Skeletal muscle satellite cell (primary cell): ENCODE measurements at regions not wholly inside any gene's neighbourhood (a gene's known extent, or its start where the extent isn't known, plus 50 kb on each side); places are given as distances from the start of the nearest gene placed in this dataset.
"Not testable (repeated sequence)": the region's sequence is repeated elsewhere in the genome, so short reads cannot be mapped to it uniquely, and the experiment has no call there.

Experiments
- H3K27me3 ChIP-seq: 2 replicates; pipeline ENCODE4 v1.7.0; 2013; ENCODE audit warnings: low read length; ENCODE audit not compliant: control insufficient read depth, insufficient read depth
- H3K36me3 ChIP-seq: 2 replicates; pipeline ENCODE4 v1.7.0; 2013; ENCODE audit warnings: mild to moderate bottlenecking, control low read depth, low read length; ENCODE audit not compliant: insufficient read depth
- H3K4me1 ChIP-seq: 2 replicates; pipeline ENCODE4 v1.7.0; 2013; ENCODE audit warnings: low read length; ENCODE audit not compliant: control insufficient read depth, insufficient read depth
- H3K4me2 ChIP-seq: 2 replicates; pipeline ENCODE4 v1.7.0; 2013; ENCODE audit warnings: mild to moderate bottlenecking, low read length
- H3K4me3 ChIP-seq: 2 replicates; pipeline ENCODE4 v1.7.0; 2013; ENCODE audit warnings: low read length
- H3K9ac ChIP-seq: 2 replicates; pipeline ENCODE4 v1.7.0; 2013; ENCODE audit warnings: mild to moderate bottlenecking, low read depth, low read length, moderate library complexity
- H3K9me3 ChIP-seq: replicated peaks from 2 replicates; pipeline ENCODE4 v1.7.0; 2013; ENCODE audit warnings: mild to moderate bottlenecking, control low read depth, low read length

DNA sequence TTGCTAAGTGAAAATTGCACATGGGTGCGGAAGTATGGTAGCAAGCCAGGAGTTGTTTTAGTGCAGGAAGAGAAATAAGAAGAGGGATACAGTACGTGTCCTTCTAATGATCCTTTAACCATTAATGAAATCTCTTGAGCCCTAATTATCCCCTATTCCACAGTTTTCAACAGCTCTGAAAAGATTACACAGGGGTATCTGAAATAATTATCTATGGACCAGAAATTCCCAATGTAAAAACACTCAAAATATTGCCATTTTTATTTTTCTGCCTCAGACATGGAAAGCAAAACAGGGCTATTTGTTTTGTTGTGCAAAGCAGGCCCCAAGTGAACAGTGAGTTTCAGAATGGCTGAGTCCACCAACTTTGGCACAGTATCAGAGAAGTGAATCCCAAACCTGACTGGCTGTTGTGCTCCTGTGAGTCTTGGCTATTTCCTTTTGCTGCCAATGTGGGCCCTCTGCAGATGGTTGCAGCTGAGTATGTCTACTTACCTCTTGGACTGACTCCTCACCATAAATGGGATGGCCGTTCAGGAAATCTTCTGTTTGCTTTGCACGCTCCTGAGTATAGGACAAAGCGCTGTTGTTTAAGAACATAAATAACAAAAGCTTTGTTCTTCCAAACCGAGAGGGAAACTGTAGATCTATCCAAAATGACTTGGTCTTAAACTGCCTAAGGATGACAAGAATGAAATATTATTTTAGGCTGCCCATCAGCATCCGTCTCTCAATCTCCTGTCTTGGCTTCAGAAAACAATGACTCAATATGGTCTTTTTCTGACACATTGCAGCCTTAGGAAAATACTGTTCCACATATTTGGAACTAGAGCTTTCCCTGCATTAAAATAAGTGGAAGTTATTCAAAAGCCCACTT, 204.1 kb downstream of the DEPDC1B start:
- peak overlapping the region; percentile 62 for H3K4me2 ChIP-seq
- no peaks in the 10 kb centered on the region for H3K9me3 ChIP-seq
- peaks cover 64% of the 10 kb centered on the region for H3K4me1 ChIP-seq
- H3K9ac ChIP-seq, result no peak overlapping the region
- no peaks in the 10 kb centered on the region for H3K27me3 ChIP-seq
- H3K36me3 ChIP-seq, result no peaks in the 10 kb centered on the region
- H3K4me3 ChIP-seq, result peak overlapping the region; percentile 25

DNA sequence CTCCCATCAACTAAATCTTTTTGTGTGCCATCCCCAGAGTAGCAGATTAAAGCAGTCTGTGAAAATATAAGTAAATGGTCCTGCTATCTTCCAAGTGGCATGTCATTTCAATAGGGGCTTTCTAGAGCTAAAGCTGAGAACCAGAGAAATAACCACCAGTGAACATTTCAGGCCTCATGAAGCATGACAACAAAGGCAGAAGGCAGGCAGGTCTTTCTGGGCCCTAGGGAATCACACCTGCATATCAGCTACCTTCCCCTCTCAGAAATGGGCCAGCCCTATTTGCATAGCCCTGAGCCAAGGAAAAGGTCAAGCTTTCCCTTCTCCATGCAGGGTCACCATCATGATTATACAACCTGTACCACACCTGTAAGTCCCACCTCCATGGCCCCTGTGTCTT, 205.3 kb downstream of the DEPDC1B start:
- Histone ChIP-seq H3K27me3 (no peaks in the 10 kb centered on the region), H3K4me1 (peaks cover 74% of the 10 kb centered on the region), H3K4me3 (no peak overlapping the region), H3K9ac (no peak overlapping the region), H3K36me3 (no peaks in the 10 kb centered on the region), H3K9me3 (no peaks in the 10 kb centered on the region), H3K4me2 (no peak overlapping the region)

DNA sequence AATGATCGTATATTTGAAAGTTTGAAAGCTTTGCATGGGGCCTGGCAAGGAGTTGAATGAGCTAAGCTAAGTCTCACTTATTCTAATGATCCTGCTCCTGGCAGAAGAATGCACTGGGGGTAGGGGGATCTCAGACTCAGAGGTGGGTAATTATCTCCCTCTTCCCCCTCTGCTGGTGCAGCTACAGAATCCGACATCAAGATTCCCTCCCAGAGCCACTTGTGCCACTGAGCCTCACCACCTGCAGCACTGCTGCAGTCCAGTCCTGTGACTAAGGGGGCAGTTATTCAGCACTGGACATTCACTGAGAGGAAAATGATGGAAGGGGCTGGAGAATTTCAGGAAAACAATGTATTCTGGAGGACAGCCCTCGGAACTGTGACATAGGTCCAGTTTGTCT, 205.8 kb downstream of the DEPDC1B start:
- Histone ChIP-seq H3K27me3 (no peaks in the 10 kb centered on the region), H3K9me3 (no peaks in the 10 kb centered on the region), H3K36me3 (no peaks in the 10 kb centered on the region), H3K4me1 (peaks cover 79% of the 10 kb centered on the region), H3K4me3 (no peak overlapping the region), H3K4me2 (no peak overlapping the region), H3K9ac (no peak overlapping the region)

GRCh38 chr5:60493372-60493771, 206.6 kb downstream of the DEPDC1B start:
- H3K4me3 ChIP-seq, result no peak overlapping the region
- H3K27me3 ChIP-seq, result no peaks in the 10 kb centered on the region
- peak overlapping the region; percentile 1 for H3K9ac ChIP-seq
- H3K4me1 ChIP-seq, result peaks cover 80% of the 10 kb centered on the region
- H3K36me3 ChIP-seq, result no peaks in the 10 kb centered on the region
- no peaks in the 10 kb centered on the region for H3K9me3 ChIP-seq
- peak overlapping the region; percentile 32 for H3K4me2 ChIP-seq

DNA sequence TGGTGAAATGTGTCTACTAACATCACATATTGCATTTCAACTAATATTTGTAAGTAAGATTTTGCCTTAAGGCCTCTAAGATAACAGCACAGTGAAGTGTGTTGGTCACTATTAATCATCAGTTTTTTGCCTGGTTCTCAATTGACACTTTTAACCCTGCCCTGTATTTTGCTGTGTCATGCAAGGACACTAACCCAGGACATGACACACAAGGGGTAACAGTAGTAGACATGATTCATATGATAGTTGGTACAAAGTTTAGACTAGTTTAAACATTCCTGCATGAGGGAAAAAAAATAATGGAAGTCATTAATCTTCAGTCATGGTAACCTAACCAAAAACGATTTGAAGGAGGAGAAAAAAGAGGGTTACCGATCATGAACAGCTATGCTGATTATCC, 207.0 kb downstream of the DEPDC1B start:
- H3K27me3 ChIP-seq, result no peaks in the 10 kb centered on the region
- H3K9me3 ChIP-seq, result no peaks in the 10 kb centered on the region
- no peaks in the 10 kb centered on the region for H3K36me3 ChIP-seq
- H3K9ac ChIP-seq, result peak overlapping the region; percentile 1
- peaks cover 80% of the 10 kb centered on the region for H3K4me1 ChIP-seq
- H3K4me2 ChIP-seq, result peak overlapping the region; percentile 32
- H3K4me3 ChIP-seq, result no peak overlapping the region

GRCh38 chr5:60492358-60492757, 207.6 kb downstream of the DEPDC1B start:
- H3K4me3 ChIP-seq, H3K36me3 ChIP-seq, H3K4me2 ChIP-seq, H3K27me3 ChIP-seq, H3K9ac ChIP-seq, H3K9me3 ChIP-seq: not testable (repeated sequence)
- peaks cover 80% of the 10 kb centered on the region for H3K4me1 ChIP-seq

GRCh38 chr5:60490597-60491166, 209.3 kb downstream of the DEPDC1B start:
- Histone ChIP-seq H3K4me2 (no peak overlapping the region), H3K9ac (no peak overlapping the region), H3K9me3 (no peaks in the 10 kb centered on the region), H3K36me3 (no peaks in the 10 kb centered on the region), H3K4me1 (peaks cover 69% of the 10 kb centered on the region), H3K27me3 (no peaks in the 10 kb centered on the region), H3K4me3 (no peak overlapping the region)

DNA sequence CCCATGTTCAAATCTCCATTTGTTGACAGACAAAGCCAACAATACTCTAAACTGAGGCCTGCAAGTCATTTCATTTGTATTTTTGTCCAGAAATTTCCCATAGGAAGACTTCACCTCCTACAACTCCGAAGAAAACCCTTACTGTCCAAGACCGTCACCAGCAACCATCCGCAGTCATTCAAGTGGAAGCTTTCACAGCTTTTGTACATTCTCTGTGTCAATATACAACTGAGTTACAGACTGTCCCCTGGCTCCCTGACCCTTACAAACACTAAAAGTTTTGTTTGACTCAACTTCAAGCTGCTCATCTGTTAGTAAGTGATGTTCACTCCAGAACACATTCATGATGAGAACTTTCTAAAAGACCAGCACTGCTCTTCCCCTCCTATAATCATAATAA, 210.1 kb downstream of the DEPDC1B start:
- Histone ChIP-seq H3K27me3 (no peaks in the 10 kb centered on the region), H3K4me2 (no peak overlapping the region), H3K4me3 (no peak overlapping the region), H3K36me3 (no peaks in the 10 kb centered on the region), H3K9me3 (no peaks in the 10 kb centered on the region), H3K9ac (peak overlapping the region; percentile 13), H3K4me1 (peaks cover 61% of the 10 kb centered on the region)

DNA sequence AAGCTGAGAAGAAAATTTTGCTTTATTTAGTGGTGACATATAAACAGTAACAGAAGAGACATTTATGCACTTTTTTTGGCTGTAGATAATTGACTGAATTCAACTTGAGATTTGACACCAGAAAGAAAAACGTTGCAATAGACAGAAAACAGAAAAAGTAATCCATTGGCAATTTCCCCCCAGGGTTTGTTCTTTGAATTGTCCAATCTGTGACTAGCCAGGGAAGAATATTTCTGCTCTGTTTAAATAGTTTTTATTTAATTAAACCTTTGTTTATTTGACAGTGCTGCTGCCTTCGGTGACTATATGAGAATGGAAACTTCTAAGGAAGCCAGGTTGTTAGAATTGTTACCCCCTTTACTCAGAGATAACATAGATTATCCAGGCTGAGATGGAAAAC, 210.6 kb downstream of the DEPDC1B start:
- H3K4me1 ChIP-seq, result peaks cover 56% of the 10 kb centered on the region
- H3K27me3 ChIP-seq, result no peaks in the 10 kb centered on the region
- H3K4me3 ChIP-seq, result no peak overlapping the region
- peak overlapping the region; percentile 13 for H3K9ac ChIP-seq
- no peaks in the 10 kb centered on the region for H3K9me3 ChIP-seq
- peak overlapping the region; percentile 41 for H3K4me2 ChIP-seq
- no peaks in the 10 kb centered on the region for H3K36me3 ChIP-seq

- Histone ChIP-seq H3K4me2 (peak overlapping the region; percentile 41), H3K36me3 (no peaks in the 10 kb centered on the region), H3K27me3 (no peaks in the 10 kb centered on the region), H3K4me1 (peaks cover 52% of the 10 kb centered on the region), H3K9me3 (no peaks in the 10 kb centered on the region), H3K4me3 (no peak overlapping the region), H3K9ac (peak overlapping the region; percentile 27)
These were observed 211.4 kb downstream of the DEPDC1B start for GRCh38 chr5:60488466-60489130.

- Histone ChIP-seq H3K9ac (peak overlapping the region; percentile 27), H3K4me3 (no peak overlapping the region), H3K27me3 (no peaks in the 10 kb centered on the region), H3K36me3 (no peaks in the 10 kb centered on the region), H3K4me1 (peaks cover 51% of the 10 kb centered on the region), H3K9me3 (no peaks in the 10 kb centered on the region), H3K4me2 (peak overlapping the region; percentile 41)
These were observed 212.0 kb downstream of the DEPDC1B start for GRCh38 chr5:60487885-60488442.
